ENCODE measurements at regions not wholly inside any gene's neighbourhood (a gene's known extent, or its start where the extent isn't known, plus 50 kb on each side); places are given as distances from the start of the nearest gene placed in this dataset.

DNA sequence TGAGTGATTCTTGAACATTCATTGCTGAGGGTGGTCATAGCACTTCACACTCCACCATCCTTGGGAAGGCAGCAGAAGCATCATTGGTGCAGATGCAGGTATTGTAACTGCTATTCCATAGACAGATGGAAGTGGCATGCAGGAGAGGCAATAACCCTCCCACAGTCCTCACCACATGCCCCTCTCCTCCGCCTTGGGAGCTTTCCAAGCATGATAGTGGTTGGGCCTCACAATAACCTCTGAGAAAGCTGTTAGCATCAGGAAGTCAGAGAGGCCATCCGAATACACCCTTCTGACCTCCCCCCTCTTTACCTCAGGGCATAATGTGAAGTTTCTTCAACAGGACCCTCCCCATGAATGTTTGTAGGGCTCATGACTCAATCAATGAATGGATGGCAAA, 177.9 kb downstream of the KATNAL1 start:
- no peak overlapping the region for H3K27ac ChIP-seq (ENCODE audit: insufficient read depth, low read length)
- no peaks in the 10 kb centered on the region for H3K79me2 ChIP-seq (ENCODE audit: control insufficient read depth, insufficient read depth, low read length)
- H3K9me3 ChIP-seq (ENCODE audit: control insufficient read depth, insufficient read depth, low read depth, low read length): no peaks in the 10 kb centered on the region
- H3K4me3 ChIP-seq (replicated peaks in 1 of 4; ENCODE audit: control extremely low read depth in 1 of 4, insufficient read depth in 1 of 4, low read depth in 3 of 4, low read length in 4 of 4): no peak overlapping the region
- H3K36me3 ChIP-seq (ENCODE audit: control insufficient read depth, insufficient read depth, low read length): no peaks in the 10 kb centered on the region
- peaks cover 6% of the 10 kb centered on the region for H3K4me1 ChIP-seq (ENCODE audit: control insufficient read depth, extremely low read depth, insufficient read depth, low read length)
- H2AFZ ChIP-seq (ENCODE audit: low read length): no peak overlapping the region
- H4K20me1 ChIP-seq (ENCODE audit: control insufficient read depth, extremely low read depth, insufficient read depth, low read length): no peaks in the 10 kb centered on the region
- no peak overlapping the region for H3K4me2 ChIP-seq (ENCODE audit: extremely low read depth, insufficient read depth, low read length)
- TF ChIP-seq CTCF (conservative IDR thresholded peaks at IDR 0.05 in 1 of 2, IDR thresholded peaks at IDR 0.05 in 1 of 2; ENCODE audit: low read depth in 1 of 2, low read length in 2 of 2): no peak
- TF ChIP-seq EZH2 (IDR thresholded peaks at IDR 0.05; ENCODE audit: low read length, missing control alignments): no peak
- H3K27me3 ChIP-seq (ENCODE audit: control insufficient read depth, insufficient read depth, low read length): no peaks in the 10 kb centered on the region
- no peak for DNase-seq (ENCODE audit: low read depth in 2 of 2)
- H3K9ac ChIP-seq (ENCODE audit: insufficient read depth, low read length): no peak overlapping the region

- no peak overlapping the region for H3K9ac ChIP-seq (ENCODE audit: insufficient read depth, low read length)
- no peaks in the 10 kb centered on the region for H3K36me3 ChIP-seq (ENCODE audit: control insufficient read depth, insufficient read depth, low read length)
- no peaks in the 10 kb centered on the region for H4K20me1 ChIP-seq (ENCODE audit: control insufficient read depth, extremely low read depth, insufficient read depth, low read length)
- TF ChIP-seq CTCF (conservative IDR thresholded peaks at IDR 0.05 in 1 of 2, IDR thresholded peaks at IDR 0.05 in 1 of 2; ENCODE audit: low read depth in 1 of 2, low read length in 2 of 2) (no peak), EZH2 (IDR thresholded peaks at IDR 0.05; ENCODE audit: low read length, missing control alignments) (no peak)
- H3K4me3 ChIP-seq (replicated peaks in 1 of 4; ENCODE audit: control extremely low read depth in 1 of 4, insufficient read depth in 1 of 4, low read depth in 3 of 4, low read length in 4 of 4): no peak overlapping the region
- H2AFZ ChIP-seq (ENCODE audit: low read length): no peak overlapping the region
- no peak for DNase-seq (ENCODE audit: low read depth in 2 of 2)
- no peaks in the 10 kb centered on the region for H3K27me3 ChIP-seq (ENCODE audit: control insufficient read depth, insufficient read depth, low read length)
- H3K27ac ChIP-seq (ENCODE audit: insufficient read depth, low read length): no peak overlapping the region
- H3K4me1 ChIP-seq (ENCODE audit: control insufficient read depth, extremely low read depth, insufficient read depth, low read length): peaks cover 5% of the 10 kb centered on the region
- no peaks in the 10 kb centered on the region for H3K9me3 ChIP-seq (ENCODE audit: control insufficient read depth, insufficient read depth, low read depth, low read length)
- no peak overlapping the region for H3K4me2 ChIP-seq (ENCODE audit: extremely low read depth, insufficient read depth, low read length)
- no peaks in the 10 kb centered on the region for H3K79me2 ChIP-seq (ENCODE audit: control insufficient read depth, insufficient read depth, low read length)
Measured at GRCh38 chr13:30128591-30128990, 178.8 kb downstream of the KATNAL1 start.

DNA sequence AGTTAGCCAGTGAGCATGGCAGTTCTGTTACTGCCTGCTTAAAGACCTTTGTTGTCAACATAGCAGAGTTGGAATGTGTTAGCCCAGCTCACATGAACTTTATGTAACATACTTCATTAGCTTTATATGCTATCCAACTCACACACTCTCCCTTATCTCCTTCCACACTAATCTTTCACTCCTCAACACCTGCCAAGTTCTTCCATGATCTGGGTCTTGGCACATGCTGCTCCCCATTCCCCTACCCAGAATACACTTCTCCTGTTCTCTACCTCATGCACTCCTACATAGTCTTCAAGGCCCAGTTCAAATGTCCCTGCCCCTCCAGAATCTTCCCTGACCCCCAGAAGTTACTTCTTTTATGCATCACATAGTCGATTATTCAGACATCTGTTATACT, 179.3 kb downstream of the KATNAL1 start:
- Histone ChIP-seq H3K27ac (ENCODE audit: insufficient read depth, low read length) (no peak overlapping the region), H4K20me1 (ENCODE audit: control insufficient read depth, extremely low read depth, insufficient read depth, low read length) (no peaks in the 10 kb centered on the region), H3K27me3 (ENCODE audit: control insufficient read depth, insufficient read depth, low read length) (no peaks in the 10 kb centered on the region), H3K4me3 (replicated peaks in 1 of 4; ENCODE audit: control extremely low read depth in 1 of 4, insufficient read depth in 1 of 4, low read depth in 3 of 4, low read length in 4 of 4) (no peak overlapping the region), H3K9me3 (ENCODE audit: control insufficient read depth, insufficient read depth, low read depth, low read length) (no peaks in the 10 kb centered on the region), H3K36me3 (ENCODE audit: control insufficient read depth, insufficient read depth, low read length) (no peaks in the 10 kb centered on the region), H3K9ac (ENCODE audit: insufficient read depth, low read length) (no peak overlapping the region), H2AFZ (ENCODE audit: low read length) (no peak overlapping the region), H3K79me2 (ENCODE audit: control insufficient read depth, insufficient read depth, low read length) (no peaks in the 10 kb centered on the region), H3K4me2 (ENCODE audit: extremely low read depth, insufficient read depth, low read length) (no peak overlapping the region), H3K4me1 (ENCODE audit: control insufficient read depth, extremely low read depth, insufficient read depth, low read length) (peaks cover 4% of the 10 kb centered on the region)
- no peak for TF ChIP-seq EZH2 (IDR thresholded peaks at IDR 0.05; ENCODE audit: low read length, missing control alignments)
- TF ChIP-seq CTCF (conservative IDR thresholded peaks at IDR 0.05 in 1 of 2, IDR thresholded peaks at IDR 0.05 in 1 of 2; ENCODE audit: low read depth in 1 of 2, low read length in 2 of 2): no peak
- DNase-seq (ENCODE audit: low read depth in 2 of 2): no peak

Measured in fibroblast of lung (primary cell).